Neural cell (in vitro differentiated cells): ENCODE measurements at regions not wholly inside any gene's neighbourhood (a gene's known extent, or its start where the extent isn't known, plus 50 kb on each side); places are given as distances from the start of the nearest gene placed in this dataset.

Experiments used
- EZH2 ChIP-seq: fragments of 200-600, 300-800 bp; shearing (Covaris generic), sonication (generic); IDR thresholded peaks from 2 replicates; pipeline ENCODE4 v1.6.1; 2014; ENCODE audit warnings: antibody characterized with exemption, low read length, borderline replicate concordance, mild to moderate bottlenecking; ENCODE audit not compliant: insufficient read depth, poor library complexity, severe bottlenecking
- POLR2AphosphoS5 ChIP-seq: IDR thresholded peaks from 2 replicates; pipeline ENCODE4 v1.6.1; 2012
- RAD21 ChIP-seq: fragments of 450-650 bp; conservative IDR thresholded peaks from 2 replicates; pipeline ENCODE4 v1.6.1; 2014; ENCODE audit warnings: antibody characterized with exemption, mild to moderate bottlenecking, moderate library complexity
- TAF1 ChIP-seq: IDR thresholded peaks from 2 replicates; pipeline ENCODE4 v1.6.1; 2012; ENCODE audit warnings: low read depth
- TF ChIP-seq, protein P1 (sequence below): fragments of 450-650 bp; IDR thresholded peaks from 2 replicates; pipeline ENCODE4 v1.5.1; 2014; ENCODE audit warnings: antibody characterized with exemption, mild to moderate bottlenecking, moderate library complexity; ENCODE audit not compliant: poor library complexity, severe bottlenecking

DNA sequence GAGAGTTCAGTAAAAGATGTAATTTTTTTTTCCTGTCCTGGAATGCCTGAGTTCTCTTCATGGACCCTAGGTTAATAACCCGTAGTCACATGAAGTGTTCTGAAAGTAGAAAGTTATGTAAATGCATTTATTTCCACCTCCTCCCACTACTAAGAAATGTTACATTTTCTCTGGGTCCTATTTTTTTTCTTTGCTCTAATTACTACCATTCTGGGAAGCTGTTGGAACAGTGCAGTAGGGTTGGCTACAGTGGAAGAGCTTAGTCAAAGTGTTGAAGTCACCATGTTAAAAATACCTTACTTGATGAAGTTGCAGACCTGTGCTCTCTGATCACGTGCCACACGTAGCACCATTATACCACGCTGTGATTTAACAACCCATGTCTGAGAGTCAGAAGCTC lies 153.8 kb upstream of the TSC22D2 start:
- TF ChIP-seq, protein P1, sequence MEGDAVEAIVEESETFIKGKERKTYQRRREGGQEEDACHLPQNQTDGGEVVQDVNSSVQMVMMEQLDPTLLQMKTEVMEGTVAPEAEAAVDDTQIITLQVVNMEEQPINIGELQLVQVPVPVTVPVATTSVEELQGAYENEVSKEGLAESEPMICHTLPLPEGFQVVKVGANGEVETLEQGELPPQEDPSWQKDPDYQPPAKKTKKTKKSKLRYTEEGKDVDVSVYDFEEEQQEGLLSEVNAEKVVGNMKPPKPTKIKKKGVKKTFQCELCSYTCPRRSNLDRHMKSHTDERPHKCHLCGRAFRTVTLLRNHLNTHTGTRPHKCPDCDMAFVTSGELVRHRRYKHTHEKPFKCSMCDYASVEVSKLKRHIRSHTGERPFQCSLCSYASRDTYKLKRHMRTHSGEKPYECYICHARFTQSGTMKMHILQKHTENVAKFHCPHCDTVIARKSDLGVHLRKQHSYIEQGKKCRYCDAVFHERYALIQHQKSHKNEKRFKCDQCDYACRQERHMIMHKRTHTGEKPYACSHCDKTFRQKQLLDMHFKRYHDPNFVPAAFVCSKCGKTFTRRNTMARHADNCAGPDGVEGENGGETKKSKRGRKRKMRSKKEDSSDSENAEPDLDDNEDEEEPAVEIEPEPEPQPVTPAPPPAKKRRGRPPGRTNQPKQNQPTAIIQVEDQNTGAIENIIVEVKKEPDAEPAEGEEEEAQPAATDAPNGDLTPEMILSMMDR: no peak
- TF ChIP-seq TAF1 (no peak), RAD21 (no peak), EZH2 (no peak), POLR2AphosphoS5 (no peak)
